ACC112 (cell line): ENCODE measurements at regions not wholly inside any gene's neighbourhood (a gene's known extent, or its start where the extent isn't known, plus 50 kb on each side); places are given as distances from the start of the nearest gene placed in this dataset.

Experiments used
- H2AFZ ChIP-seq: fragments of 200-600 bp; sonication (generic); one replicate; pipeline ENCODE4 v1.6.0; 2017; ENCODE audit warnings: antibody characterized with exemption, low read length; ENCODE audit not compliant: unreplicated experiment
- H3K27ac ChIP-seq: fragments of 200-600 bp; sonication (generic); 2 replicates; pipeline ENCODE4 v1.5.1; 2014; ENCODE audit warnings: low read depth, mild to moderate bottlenecking, antibody characterized with exemption, low read length, moderate library complexity
- H3K27me3 ChIP-seq: fragments of 200-600 bp; sonication (generic); 2 replicates; pipeline ENCODE4 v1.6.1; 2014; ENCODE audit warnings: mild to moderate bottlenecking, antibody characterized with exemption, low read length, moderate library complexity, mixed read lengths; ENCODE audit not compliant: insufficient read depth
- H3K36me3 ChIP-seq: fragments of 200-600 bp; sonication (generic); 2 replicates; pipeline ENCODE4 v1.6.1; 2016; ENCODE audit warnings: mild to moderate bottlenecking, antibody characterized with exemption, low read length, moderate library complexity, mixed read lengths; ENCODE audit not compliant: insufficient read depth
- H3K4me1 ChIP-seq: fragments of 200-600 bp; sonication (generic); one replicate; pipeline ENCODE4 v1.6.1; 2016; ENCODE audit warnings: low read length, mixed read lengths; ENCODE audit not compliant: insufficient read depth, unreplicated experiment, control insufficient read depth
- H3K4me3 ChIP-seq: fragments of 200-600 bp; sonication (generic); 2 replicates; pipeline ENCODE4 v1.5.1; 2014; ENCODE audit warnings: mild to moderate bottlenecking, low read depth, low read length
- H3K79me2 ChIP-seq: fragments of 200-600 bp; sonication (generic); one replicate; pipeline ENCODE4 v1.6.0; 2016; ENCODE audit warnings: low read length; ENCODE audit not compliant: control insufficient read depth, unreplicated experiment, insufficient read depth

DNA sequence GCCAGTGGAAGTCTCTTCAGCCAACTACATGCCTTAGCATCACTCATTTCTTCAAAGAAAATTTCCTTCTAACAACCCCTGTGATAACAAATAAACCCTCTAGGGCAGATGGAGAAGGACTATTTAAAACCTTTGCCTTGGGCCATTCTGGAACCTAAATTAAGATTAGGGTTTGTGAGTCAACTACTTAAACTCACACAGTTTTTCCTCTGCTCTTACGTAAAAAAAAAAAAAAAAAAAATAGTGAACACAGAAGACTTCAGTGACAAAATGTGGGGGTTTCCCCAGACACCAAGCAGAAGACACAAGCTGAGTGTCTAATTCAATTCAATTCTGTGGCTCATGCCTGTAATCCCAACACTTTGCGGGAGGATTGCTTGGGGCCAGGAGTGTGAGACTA is 65.8 kb upstream of the ERCC6L2 start:
- Histone ChIP-seq H2AFZ (no peak overlapping the region), H3K4me1 (peaks cover 7% of the 10 kb centered on the region)

DNA sequence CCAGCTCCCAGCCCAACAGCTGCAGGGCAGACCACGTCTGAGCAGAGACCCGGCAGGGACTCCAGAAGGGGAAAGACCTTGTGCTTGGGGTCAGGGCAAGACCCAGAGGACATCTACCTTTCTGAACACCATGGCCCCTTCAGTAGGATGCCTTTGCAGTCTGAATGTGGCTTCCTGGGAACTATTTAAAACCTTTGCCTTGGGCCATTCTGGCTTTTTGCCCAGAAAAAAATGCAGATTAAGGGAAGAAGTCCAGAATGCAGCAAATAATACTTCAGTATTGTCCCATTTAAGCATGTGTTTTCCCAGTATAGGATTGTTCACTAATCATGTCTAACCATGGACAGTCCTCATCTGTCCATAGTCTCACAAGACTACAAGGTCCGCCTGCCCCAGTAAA is 67.5 kb upstream of the ERCC6L2 start:
- Histone ChIP-seq H3K79me2 (no peaks in the 10 kb centered on the region), H3K4me1 (no peaks in the 10 kb centered on the region), H2AFZ (no peak overlapping the region), H3K27me3 (no peaks in the 10 kb centered on the region), H3K4me3 (no peak overlapping the region), H3K27ac (no peak overlapping the region), H3K36me3 (no peaks in the 10 kb centered on the region)

More for the DNA sequence above, 65.8 kb upstream of the ERCC6L2 start:
- Histone ChIP-seq H3K27ac (no peak overlapping the region), H3K4me3 (no peak overlapping the region), H3K79me2 (no peaks in the 10 kb centered on the region), H3K36me3 (no peaks in the 10 kb centered on the region), H3K27me3 (no peaks in the 10 kb centered on the region)

DNA sequence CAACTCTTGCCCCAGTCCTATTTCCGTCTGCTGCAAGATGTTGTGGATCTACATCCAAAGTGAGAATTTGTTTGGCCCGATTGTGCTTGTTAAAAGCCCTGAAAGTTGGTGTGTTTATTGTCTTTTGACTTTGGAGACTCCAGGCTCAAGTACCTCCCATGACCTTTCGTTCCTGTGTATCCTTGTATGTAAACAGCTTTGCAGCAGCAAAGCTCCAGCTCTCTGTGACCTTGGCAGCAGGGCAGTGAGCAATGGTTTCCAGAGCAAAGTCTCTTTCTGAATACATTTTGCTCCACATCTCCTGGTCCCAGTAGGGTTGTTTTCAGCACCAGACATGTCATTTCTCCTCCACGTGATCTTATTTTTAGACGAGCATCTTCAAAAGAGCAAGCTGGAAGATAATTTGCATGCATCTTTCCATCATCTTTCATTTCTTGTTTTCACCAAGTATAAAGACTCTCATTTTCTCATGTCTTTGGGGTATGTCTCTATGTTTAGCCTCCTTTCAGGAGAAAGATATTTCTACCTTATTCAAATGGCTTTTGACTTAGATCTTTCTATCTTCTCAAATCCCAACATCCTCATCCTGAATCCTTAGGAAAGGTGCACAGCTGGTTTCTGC is 68.1 kb upstream of the ERCC6L2 start:
- H3K36me3 ChIP-seq: no peaks in the 10 kb centered on the region
- H2AFZ ChIP-seq: no peak overlapping the region
- H3K79me2 ChIP-seq: no peaks in the 10 kb centered on the region
- H3K4me3 ChIP-seq: no peak overlapping the region
- no peaks in the 10 kb centered on the region for H3K4me1 ChIP-seq
- H3K27me3 ChIP-seq: no peaks in the 10 kb centered on the region
- H3K27ac ChIP-seq: peak overlapping the region; percentile 21; the same call in 1 of the 2 replicates

DNA sequence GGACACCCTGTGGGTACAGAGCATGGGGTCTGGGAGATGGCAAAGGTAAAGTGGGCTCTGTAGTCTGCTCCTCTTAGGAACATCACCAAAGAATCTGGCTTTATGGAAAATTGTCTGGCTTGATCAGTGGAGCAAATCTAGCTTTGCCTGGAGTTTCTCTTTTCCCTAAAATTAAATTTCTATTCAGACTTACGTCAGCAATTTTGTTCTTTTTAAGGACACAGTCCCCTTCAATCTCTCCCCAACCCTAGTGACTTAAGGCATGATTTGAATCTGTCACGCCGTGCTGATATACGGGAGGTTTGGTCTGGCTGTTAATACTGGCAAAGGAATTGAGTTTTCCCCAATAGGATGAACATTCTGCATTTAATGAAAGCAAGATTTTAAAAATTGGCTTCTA is 72.3 kb upstream of the ERCC6L2 start:
- Histone ChIP-seq H3K27me3 (no peaks in the 10 kb centered on the region), H3K27ac (no peak overlapping the region), H2AFZ (no peak overlapping the region), H3K36me3 (peaks cover 4% of the 10 kb centered on the region; the same call in 1 of the 2 replicates), H3K79me2 (no peaks in the 10 kb centered on the region), H3K4me3 (no peak overlapping the region), H3K4me1 (no peaks in the 10 kb centered on the region)

DNA sequence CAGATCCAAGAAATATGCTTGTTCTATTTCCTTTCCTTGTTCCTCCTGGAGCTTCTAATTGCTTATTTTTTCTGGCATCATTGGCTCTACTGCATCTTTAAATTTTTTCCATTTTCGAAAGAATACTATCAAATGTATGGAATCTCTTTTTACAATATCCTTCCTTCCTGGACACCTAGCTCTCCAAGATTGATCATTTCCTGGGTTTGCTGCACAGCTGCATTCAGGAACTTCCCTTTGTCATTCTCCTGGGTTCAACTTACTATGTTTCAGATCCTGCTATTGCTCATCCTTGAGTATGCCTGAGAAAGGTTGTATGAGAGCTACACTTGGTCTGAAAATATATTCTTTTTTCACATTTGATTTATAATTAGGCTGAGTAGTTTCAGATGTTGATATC is 73.7 kb upstream of the ERCC6L2 start:
- H3K79me2 ChIP-seq: no peaks in the 10 kb centered on the region
- peaks cover 4% of the 10 kb centered on the region; the same call in 1 of the 2 replicates for H3K36me3 ChIP-seq
- H3K27me3 ChIP-seq: no peaks in the 10 kb centered on the region
- H3K27ac ChIP-seq: no peak overlapping the region
- H2AFZ ChIP-seq: no peak overlapping the region
- H3K4me1 ChIP-seq: no peaks in the 10 kb centered on the region
- no peak overlapping the region for H3K4me3 ChIP-seq

DNA sequence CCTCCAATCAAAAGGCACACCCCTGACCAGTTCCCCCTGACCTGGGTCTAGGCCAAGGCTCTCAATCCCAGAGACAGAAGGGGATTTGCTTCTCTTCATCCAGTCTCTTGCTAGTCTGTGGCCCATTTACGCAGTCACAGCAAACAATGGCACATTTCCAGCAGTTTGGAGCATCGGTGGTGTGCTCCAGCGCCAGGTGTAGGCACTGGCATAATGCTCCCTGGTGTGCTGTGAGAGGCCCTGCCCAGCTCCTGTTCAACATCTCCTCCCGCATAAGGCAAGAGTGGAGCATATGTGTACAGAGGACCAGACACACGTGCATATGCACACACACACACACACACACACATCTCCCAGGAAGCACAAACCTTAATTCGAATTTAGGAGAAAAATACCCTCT is 79.5 kb upstream of the ERCC6L2 start:
- H3K4me1 ChIP-seq: peaks cover 18% of the 10 kb centered on the region
- H3K27me3 ChIP-seq: no peaks in the 10 kb centered on the region
- no peak overlapping the region for H3K27ac ChIP-seq
- no peaks in the 10 kb centered on the region for H3K79me2 ChIP-seq
- H2AFZ ChIP-seq: no peak overlapping the region
- peaks cover 4% of the 10 kb centered on the region; the same call in 1 of the 2 replicates for H3K36me3 ChIP-seq
- no peak overlapping the region for H3K4me3 ChIP-seq

DNA sequence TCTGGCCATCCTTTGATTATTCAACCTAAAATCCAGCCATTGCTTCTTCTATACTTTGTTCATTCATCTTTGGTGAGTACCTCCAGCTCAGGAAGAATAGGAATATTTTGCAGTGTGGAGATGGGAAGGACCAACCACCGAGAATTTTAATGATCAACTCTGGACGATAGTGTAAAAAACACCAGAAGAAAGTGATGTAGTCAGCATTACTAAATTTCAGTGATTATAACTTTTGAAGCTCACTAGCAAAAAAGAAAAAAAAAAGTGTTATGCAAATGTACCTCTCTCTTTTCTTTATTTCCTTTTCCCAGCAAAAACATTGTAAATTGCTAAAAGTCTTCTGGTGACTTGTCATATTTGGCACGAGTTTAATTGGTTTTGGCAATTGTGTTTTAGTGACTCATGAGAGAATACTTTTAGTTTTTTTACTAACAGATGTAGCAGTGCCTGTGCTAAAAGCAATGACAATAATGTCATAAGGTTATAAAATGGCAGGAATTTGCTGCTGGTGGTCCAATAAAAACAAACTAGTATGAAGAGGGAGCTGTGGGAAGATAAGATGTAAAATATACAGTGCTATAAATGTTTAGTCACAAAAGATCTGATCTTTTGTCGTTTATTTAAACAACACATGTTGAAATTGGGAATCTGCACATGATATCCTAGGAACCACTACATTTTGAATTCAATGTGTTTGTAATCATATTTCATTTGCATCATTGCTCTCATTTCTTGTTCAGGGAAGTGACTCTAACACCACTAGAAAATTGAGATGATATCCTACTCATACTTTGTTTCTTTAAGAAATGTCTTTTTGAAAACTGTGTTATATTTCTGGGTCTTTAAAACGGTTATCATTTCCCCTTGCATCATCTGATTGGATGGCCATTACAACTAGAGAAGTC is 81.3 kb upstream of the ERCC6L2 start:
- Histone ChIP-seq H3K4me3 (peak overlapping the region; percentile 53), H3K27ac (peak overlapping the region; percentile 90), H2AFZ (no peak overlapping the region), H3K36me3 (no peaks in the 10 kb centered on the region), H3K79me2 (no peaks in the 10 kb centered on the region), H3K4me1 (peaks cover 18% of the 10 kb centered on the region), H3K27me3 (no peaks in the 10 kb centered on the region)

DNA sequence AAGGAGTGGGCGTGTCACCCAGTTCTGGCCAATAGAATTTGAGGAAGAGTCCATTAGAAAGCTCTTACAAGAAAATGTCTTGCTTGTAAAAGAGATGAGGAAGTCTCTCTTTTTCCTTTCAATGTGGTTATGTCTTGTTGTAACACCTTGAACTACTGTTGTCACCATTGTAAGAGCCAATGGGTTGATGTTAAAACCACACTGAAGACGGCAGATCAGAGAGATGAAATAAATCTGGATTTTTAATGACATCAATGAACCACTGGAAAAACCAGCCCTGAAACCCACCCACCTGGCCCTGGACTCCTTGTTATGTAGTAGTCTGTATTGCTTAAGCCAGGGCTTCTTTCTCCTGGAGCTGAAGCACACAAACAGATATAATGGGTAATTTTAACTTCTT is 83.8 kb upstream of the ERCC6L2 start:
- Histone ChIP-seq H3K79me2 (no peaks in the 10 kb centered on the region), H3K4me3 (no peak overlapping the region), H3K27ac (no peak overlapping the region), H3K27me3 (no peaks in the 10 kb centered on the region), H3K36me3 (no peaks in the 10 kb centered on the region), H2AFZ (no peak overlapping the region), H3K4me1 (peaks cover 18% of the 10 kb centered on the region)

DNA sequence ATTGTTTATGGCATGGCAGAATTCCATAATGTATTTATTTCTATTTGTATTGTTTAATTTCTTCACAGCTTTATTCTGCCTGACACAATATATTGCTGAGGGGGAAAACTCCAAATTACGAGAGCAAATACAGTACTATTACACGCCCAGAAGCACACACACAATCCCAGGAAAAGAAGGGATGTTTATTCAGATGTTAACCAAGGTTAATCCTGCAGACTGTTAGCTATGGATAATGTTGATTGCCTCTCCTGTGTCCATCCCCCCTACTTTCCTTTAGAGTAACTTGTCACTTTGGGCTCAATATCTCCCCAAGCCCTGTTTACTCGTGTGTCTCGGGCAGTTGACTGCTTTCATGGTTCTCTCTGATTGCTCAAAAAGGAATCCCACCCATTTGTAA is 84.2 kb upstream of the ERCC6L2 start:
- Histone ChIP-seq H3K36me3 (no peaks in the 10 kb centered on the region), H2AFZ (no peak overlapping the region), H3K4me3 (no peak overlapping the region), H3K79me2 (no peaks in the 10 kb centered on the region), H3K27me3 (no peaks in the 10 kb centered on the region), H3K4me1 (peaks cover 18% of the 10 kb centered on the region), H3K27ac (no peak overlapping the region)

DNA sequence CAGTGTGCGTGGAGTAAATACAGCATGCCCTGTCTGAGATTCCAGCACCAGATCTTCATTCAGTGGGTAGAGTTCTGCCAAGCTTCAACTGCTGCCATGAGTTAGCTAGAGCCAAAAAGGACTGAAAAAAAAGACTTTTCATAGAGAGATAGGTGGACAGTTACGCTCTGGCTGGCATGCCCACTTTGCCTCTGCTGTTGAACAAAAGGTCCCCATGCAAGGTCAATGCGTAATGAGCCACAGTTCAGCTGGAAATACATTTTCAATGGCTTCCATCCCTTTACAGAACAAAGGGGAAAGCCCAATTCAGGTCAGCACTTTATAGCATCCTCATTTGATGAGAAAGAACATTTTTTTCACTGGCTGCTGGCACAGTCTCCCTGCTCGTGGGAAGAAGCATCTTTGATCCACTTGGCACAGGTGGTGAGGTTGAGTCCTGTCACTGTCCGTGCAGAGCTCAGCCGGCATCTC is 86.9 kb upstream of the ERCC6L2 start:
- Histone ChIP-seq H3K4me1 (peaks cover 8% of the 10 kb centered on the region), H3K36me3 (no peaks in the 10 kb centered on the region), H3K4me3 (no peak overlapping the region), H3K27ac (no peak overlapping the region), H3K79me2 (no peaks in the 10 kb centered on the region), H3K27me3 (no peaks in the 10 kb centered on the region), H2AFZ (no peak overlapping the region)

DNA sequence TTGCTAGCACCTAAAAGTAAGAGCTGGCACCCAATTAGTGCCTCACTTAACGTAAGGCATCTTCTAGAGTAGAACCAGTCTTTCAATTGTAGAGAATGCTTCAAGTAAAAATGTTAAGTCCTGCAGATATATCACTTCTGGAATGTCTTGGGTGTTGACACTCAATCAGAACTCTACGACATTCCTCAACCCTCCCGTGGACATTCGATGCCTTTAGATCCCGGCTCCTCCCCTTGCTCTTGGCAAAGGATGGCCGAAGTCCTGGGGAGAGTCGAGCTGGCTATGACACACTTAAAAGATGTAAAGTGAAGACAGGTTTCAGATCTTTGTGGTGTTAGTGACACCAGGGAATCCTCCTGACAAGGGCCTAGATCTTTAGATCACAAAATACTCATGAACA is 87.5 kb upstream of the ERCC6L2 start:
- no peaks in the 10 kb centered on the region for H3K27me3 ChIP-seq
- H2AFZ ChIP-seq: no peak overlapping the region
- no peak overlapping the region for H3K4me3 ChIP-seq
- H3K79me2 ChIP-seq: no peaks in the 10 kb centered on the region
- H3K27ac ChIP-seq: no peak overlapping the region
- H3K4me1 ChIP-seq: peaks cover 6% of the 10 kb centered on the region
- H3K36me3 ChIP-seq: no peaks in the 10 kb centered on the region
